PFSK-1 (cell line): ENCODE measurements at regions not wholly inside any gene's neighbourhood (a gene's known extent, or its start where the extent isn't known, plus 50 kb on each side); places are given as distances from the start of the nearest gene placed in this dataset.

Source experiments
- REST ChIP-seq, 2 experiments: IDR thresholded peaks; 2 replicates each; pipeline versions ENCODE4 v1.6.1 to v1.8.0; 2011 to 2012; ENCODE audit warnings: low read depth in 2 of 2, low read length in 2 of 2, control low read depth in 1 of 2, inconsistent platforms in 1 of 2, mild to moderate bottlenecking in 1 of 2, moderate library complexity in 1 of 2; ENCODE audit not compliant: insufficient read depth in 1 of 2
- SIN3A ChIP-seq: IDR thresholded peaks from 2 replicates; pipeline ENCODE4 v1.6.1; 2012; ENCODE audit warnings: mild to moderate bottlenecking, low read length, moderate library complexity, borderline replicate concordance; ENCODE audit not compliant: insufficient read depth
- TAF1 ChIP-seq: IDR thresholded peaks from 2 replicates; pipeline ENCODE4 v1.6.1; 2012; ENCODE audit warnings: low read length, control low read depth, borderline replicate concordance; ENCODE audit not compliant: insufficient read depth

- TF ChIP-seq REST (IDR thresholded peaks at IDR 0.05; ENCODE audit: insufficient read depth in 1 of 2, low read depth in 2 of 2, low read length in 2 of 2), result no peak
- TF ChIP-seq SIN3A, result no peak
- TF ChIP-seq TAF1, result no peak
Observed at GRCh38 chr3:144059481-144059880, 87.9 kb downstream of the DIPK2A start.
